Tibial artery (tissue), 4 donors: ENCODE measurements at regions not wholly inside any gene's neighbourhood (a gene's known extent, or its start where the extent isn't known, plus 50 kb on each side); places are given as distances from the start of the nearest gene placed in this dataset.
A peak's percentile ranks its signal among the peaks of the same experiment; 100 is the strongest.

Source experiments
- DNase-seq, 2 donors: peaks; one replicate each; pipeline ENCODE4 v3.0.0-alpha.2; 2019
- H3K27ac ChIP-seq, 2 donors: fragments of 200-600 bp; sonication (generic) in 1 of 2; 1 replicate in 1 of 2; 2 replicates in 1 of 2; pipeline ENCODE4 v1.5.1; 2018 to 2019; ENCODE audit warnings: mild to moderate bottlenecking in 1 of 2
- H3K27me3 ChIP-seq, 2 donors: fragments of 200-600 bp; sonication (generic) in 1 of 2; one replicate each; pipeline versions ENCODE4 v1.5.1 to v1.6.0; 2016 to 2019
- H3K36me3 ChIP-seq, 3 donors: fragments of 200-600 bp; sonication (generic) in 2 of 3; one replicate each; pipeline ENCODE4 v1.5.1; 2016 to 2019; ENCODE audit warnings: mild to moderate bottlenecking in 2 of 3
- H3K4me1 ChIP-seq, 4 donors: fragments of 200-600 bp; sonication (generic) in 2 of 4; 1 replicate in 3 of 4; 2 replicates in 1 of 4; pipeline ENCODE4 v1.5.1; 2016 to 2019
- H3K4me3 ChIP-seq, 2 donors: fragments of 200-600 bp; sonication (generic) in 1 of 2; 1 replicate in 1 of 2; 2 replicates in 1 of 2; pipeline ENCODE4 v1.5.1; 2018 to 2019; ENCODE audit warnings: mild to moderate bottlenecking in 2 of 2
- H3K9me3 ChIP-seq, 3 donors: fragments of 200-600 bp; sonication (generic) in 1 of 3; one replicate each; pipeline ENCODE4 v1.5.1; 2016 to 2019
- CTCF ChIP-seq, 2 experiments: fragments of 200-600 bp in 1 of 2; fragments of 450-650 bp in 1 of 2; IDR thresholded peaks; one replicate each; pipeline ENCODE4 v1.5.1; 2017 to 2019; ENCODE audit warnings: antibody characterized with exemption in 2 of 2, mild to moderate bottlenecking in 1 of 2, moderate library complexity in 1 of 2
- intact Hi-C: fragments of 100-400 bp; cut with DNase I; formaldehyde crosslinking; loops from one replicate; pipeline ENCODE4 v1.15.0; 2023; ENCODE audit warnings: low total_unique reads

- no peak for TF ChIP-seq CTCF (IDR thresholded peaks at IDR 0.05)
- intact Hi-C loops, result no loop called here
- Histone ChIP-seq H3K4me3 (no peak overlapping the region), H3K9me3 (no peaks in the 10 kb centered on the region), H3K27me3 (peaks cover 0 to 53% of the 10 kb centered on the region in 2 donors), H3K4me1 (peaks cover 0 to 49% (median 27%) of the 10 kb centered on the region in 4 donors), H3K27ac (no peak overlapping the region), H3K36me3 (no peaks in the 10 kb centered on the region)
- no peak for DNase-seq
These were observed 142.1 kb downstream of the SEC14L1 start for GRCh38 chr17:77282524-77283515.

- H3K4me1 ChIP-seq, result peaks cover 0 to 54% (median 29%) of the 10 kb centered on the region in 4 donors
- TF ChIP-seq CTCF (IDR thresholded peaks at IDR 0.05), result no peak
- no peak overlapping the region for H3K27ac ChIP-seq
- H3K27me3 ChIP-seq, result peaks cover 0 to 53% of the 10 kb centered on the region in 2 donors
- no peaks in the 10 kb centered on the region for H3K36me3 ChIP-seq
- DNase-seq, result no peak
- H3K9me3 ChIP-seq, result no peaks in the 10 kb centered on the region
- H3K4me3 ChIP-seq, result no peak overlapping the region
- intact Hi-C loops, result no loop called here
These were observed 143.4 kb downstream of the SEC14L1 start for GRCh38 chr17:77284023-77284617.

GRCh38 chr17:77285594-77286390 lies 145.0 kb downstream of the SEC14L1 start:
- no peaks in the 10 kb centered on the region for H3K36me3 ChIP-seq
- no peaks in the 10 kb centered on the region for H3K9me3 ChIP-seq
- peak; percentile 63 to 73 for DNase-seq
- H3K4me1 ChIP-seq, result peaks cover 0 to 50% (median 27%) of the 10 kb centered on the region in 4 donors
- H3K4me3 ChIP-seq, result no peak overlapping the region
- H3K27me3 ChIP-seq, result peaks cover 0 to 44% of the 10 kb centered on the region in 2 donors
- TF ChIP-seq CTCF (IDR thresholded peaks at IDR 0.05), result no peak
- intact Hi-C loops, result no loop called here
- no peak overlapping the region for H3K27ac ChIP-seq

GRCh38 chr17:77286391-77286640 lies 145.5 kb downstream of the SEC14L1 start:
- no peak for TF ChIP-seq CTCF (IDR thresholded peaks at IDR 0.05)
- no peaks in the 10 kb centered on the region for H3K9me3 ChIP-seq
- intact Hi-C loops, result no loop called here
- H3K4me1 ChIP-seq, result peaks cover 0 to 46% (median 23%) of the 10 kb centered on the region in 4 donors
- no peaks in the 10 kb centered on the region for H3K36me3 ChIP-seq
- no peak for DNase-seq
- peak overlapping the region in 1 of 2 donors; percentile 18 for H3K27ac ChIP-seq
- peaks cover 0 to 39% of the 10 kb centered on the region in 2 donors for H3K27me3 ChIP-seq
- H3K4me3 ChIP-seq, result no peak overlapping the region

- DNase-seq, result peak in 1 of 2 donors; percentile 78
- no peak overlapping the region for H3K4me3 ChIP-seq
- H3K4me1 ChIP-seq, result peaks cover 0 to 41% (median 18%) of the 10 kb centered on the region in 4 donors
- H3K27ac ChIP-seq, result peak overlapping the region in 1 of 2 donors; percentile 18
- intact Hi-C loops, result no loop called here
- peaks cover 0 to 33% of the 10 kb centered on the region in 2 donors for H3K27me3 ChIP-seq
- H3K36me3 ChIP-seq, result no peaks in the 10 kb centered on the region
- H3K9me3 ChIP-seq, result no peaks in the 10 kb centered on the region
- no peak for TF ChIP-seq CTCF (IDR thresholded peaks at IDR 0.05)
These were observed 146.1 kb downstream of the SEC14L1 start for GRCh38 chr17:77286641-77287431.
